NB4 (cell line): ENCODE measurements at regions not wholly inside any gene's neighbourhood (a gene's known extent, or its start where the extent isn't known, plus 50 kb on each side); places are given as distances from the start of the nearest gene placed in this dataset.

Experiments
- DNase-seq: peaks from one replicate; pipeline ENCODE4 v3.0.0; 2010; ENCODE audit warnings: low read depth
- H3K4me3 ChIP-seq: one replicate; pipeline ENCODE4 v1.5.1; 2011; ENCODE audit warnings: mild to moderate bottlenecking, low read depth, low read length, moderate library complexity
- MYC ChIP-seq: IDR thresholded peaks from 2 replicates; pipeline ENCODE4 v1.6.1; 2011; ENCODE audit warnings: low read depth, low read length
- POLR2A ChIP-seq: IDR thresholded peaks from 2 replicates; pipeline ENCODE4 v1.6.1; 2011; ENCODE audit warnings: mild to moderate bottlenecking; ENCODE audit not compliant: insufficient read length; ENCODE audit errors: extremely low read depth
- TF ChIP-seq, protein P1 (sequence below): IDR thresholded peaks from 2 replicates; pipeline ENCODE4 v1.6.1; 2011; ENCODE audit warnings: low read depth, low read length
- TF ChIP-seq, protein P2 (sequence below): IDR thresholded peaks from one replicate; pipeline ENCODE4 v1.5.1; 2012; ENCODE audit warnings: low read depth, low read length

DNA sequence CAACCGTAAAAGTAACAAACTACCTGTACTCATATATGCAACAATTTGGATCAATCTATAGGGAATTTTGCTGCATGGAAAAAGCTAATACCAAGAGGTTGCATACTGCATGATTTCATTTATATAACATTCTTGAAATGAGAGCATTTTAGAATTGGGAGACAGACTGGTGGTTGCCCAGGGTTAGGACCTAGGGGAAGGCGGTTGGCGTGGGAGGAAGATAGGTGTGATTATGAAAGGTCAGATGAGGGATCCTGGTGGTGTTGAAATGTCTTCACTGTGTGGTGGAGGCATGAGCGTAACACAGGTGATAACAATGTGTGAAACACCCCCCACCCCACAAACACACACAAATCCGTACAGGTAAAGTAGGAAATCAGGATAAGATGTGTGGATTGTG lies 176.6 kb upstream of the ZBED5 start:
- H3K4me3 ChIP-seq, result no peak overlapping the region
- DNase-seq, result no peak
- TF ChIP-seq MYC (no peak), POLR2A (no peak)
- TF ChIP-seq, protein P1, sequence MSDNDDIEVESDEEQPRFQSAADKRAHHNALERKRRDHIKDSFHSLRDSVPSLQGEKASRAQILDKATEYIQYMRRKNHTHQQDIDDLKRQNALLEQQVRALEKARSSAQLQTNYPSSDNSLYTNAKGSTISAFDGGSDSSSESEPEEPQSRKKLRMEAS, result no peak
- TF ChIP-seq, protein P2, sequence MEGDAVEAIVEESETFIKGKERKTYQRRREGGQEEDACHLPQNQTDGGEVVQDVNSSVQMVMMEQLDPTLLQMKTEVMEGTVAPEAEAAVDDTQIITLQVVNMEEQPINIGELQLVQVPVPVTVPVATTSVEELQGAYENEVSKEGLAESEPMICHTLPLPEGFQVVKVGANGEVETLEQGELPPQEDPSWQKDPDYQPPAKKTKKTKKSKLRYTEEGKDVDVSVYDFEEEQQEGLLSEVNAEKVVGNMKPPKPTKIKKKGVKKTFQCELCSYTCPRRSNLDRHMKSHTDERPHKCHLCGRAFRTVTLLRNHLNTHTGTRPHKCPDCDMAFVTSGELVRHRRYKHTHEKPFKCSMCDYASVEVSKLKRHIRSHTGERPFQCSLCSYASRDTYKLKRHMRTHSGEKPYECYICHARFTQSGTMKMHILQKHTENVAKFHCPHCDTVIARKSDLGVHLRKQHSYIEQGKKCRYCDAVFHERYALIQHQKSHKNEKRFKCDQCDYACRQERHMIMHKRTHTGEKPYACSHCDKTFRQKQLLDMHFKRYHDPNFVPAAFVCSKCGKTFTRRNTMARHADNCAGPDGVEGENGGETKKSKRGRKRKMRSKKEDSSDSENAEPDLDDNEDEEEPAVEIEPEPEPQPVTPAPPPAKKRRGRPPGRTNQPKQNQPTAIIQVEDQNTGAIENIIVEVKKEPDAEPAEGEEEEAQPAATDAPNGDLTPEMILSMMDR, result no peak

DNA sequence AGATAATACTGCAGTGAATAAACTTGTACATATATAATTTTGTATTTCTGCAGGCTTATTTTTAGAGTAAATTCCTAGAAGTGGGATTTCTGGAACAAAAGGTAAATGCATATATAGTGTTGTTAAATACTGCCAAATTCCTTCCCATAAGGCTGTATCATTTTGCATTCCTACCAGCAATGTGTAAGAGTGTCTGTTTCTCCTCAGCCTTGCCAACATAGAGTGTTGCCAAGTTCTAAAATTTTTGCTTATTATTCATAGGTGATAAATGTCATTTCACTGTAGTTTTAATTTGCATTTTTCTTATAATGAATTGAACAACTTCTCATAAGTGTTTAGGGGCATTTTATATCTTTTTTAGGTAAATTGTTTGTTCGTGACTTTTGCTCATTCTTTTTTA lies 174.2 kb upstream of the ZBED5 start:
- H3K4me3 ChIP-seq, result no peak overlapping the region
- TF ChIP-seq POLR2A (no peak), MYC (no peak)
- TF ChIP-seq, protein P1, result no peak
- TF ChIP-seq, protein P2, result no peak
- no peak for DNase-seq

DNA sequence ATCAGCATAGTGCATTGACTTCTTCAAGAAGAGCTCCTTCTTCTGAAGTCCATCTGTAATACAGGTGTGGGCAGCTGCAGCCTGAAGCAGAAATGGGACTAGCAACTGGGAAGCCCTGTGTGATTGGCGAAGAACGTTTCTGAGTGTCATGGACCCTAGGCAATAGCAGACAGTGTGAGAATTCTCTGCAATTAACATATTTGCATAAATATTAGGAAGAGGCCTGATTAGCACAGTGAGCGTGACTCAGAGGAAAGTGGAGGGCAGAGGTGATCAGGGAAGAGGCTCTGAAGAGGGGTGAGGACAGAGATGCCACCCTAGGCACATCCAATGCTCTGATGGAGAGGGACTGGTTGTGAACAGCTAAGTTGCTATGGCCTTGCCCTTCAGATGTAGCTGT lies 171.2 kb upstream of the ZBED5 start:
- TF ChIP-seq POLR2A, result no peak
- TF ChIP-seq MYC, result no peak
- TF ChIP-seq, protein P2, result no peak
- TF ChIP-seq, protein P1, result no peak
- H3K4me3 ChIP-seq, result no peak overlapping the region
- no peak for DNase-seq

DNA sequence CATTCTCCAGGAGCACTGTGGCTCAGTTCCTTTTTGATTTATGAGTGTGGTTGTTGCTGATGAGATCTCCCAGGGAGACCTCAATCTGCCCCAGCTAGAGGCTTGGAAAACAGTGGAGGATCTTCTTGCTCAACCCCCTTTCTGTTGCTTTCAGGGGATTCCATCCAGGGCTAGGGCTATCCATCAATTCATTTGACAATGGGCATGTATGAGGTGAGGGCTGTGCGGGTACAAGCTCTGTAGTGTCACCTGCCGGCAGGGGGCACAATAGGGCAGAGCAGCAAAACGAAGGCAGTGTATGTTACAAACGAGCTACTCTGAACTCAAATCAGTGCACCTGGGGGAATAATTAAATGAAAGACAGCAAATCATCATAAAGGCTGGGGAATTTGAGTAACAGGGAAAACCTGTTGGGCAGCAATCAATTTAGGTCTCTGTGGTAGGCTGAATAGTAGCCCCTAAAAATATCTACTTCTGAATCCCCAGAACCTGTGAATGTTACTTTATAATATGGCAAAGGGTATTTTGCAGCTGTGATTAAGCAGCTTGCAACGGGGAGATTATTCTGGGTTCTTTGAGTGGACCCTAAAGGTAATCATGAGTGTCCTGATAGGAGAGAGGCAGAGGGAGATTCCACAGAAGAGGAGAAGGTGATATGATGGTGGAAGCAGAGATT lies 170.3 kb upstream of the ZBED5 start:
- DNase-seq, result peak; percentile 65
- no peak overlapping the region for H3K4me3 ChIP-seq
- TF ChIP-seq, protein P2, result peak; percentile 89
- TF ChIP-seq, protein P1, result no peak

DNA sequence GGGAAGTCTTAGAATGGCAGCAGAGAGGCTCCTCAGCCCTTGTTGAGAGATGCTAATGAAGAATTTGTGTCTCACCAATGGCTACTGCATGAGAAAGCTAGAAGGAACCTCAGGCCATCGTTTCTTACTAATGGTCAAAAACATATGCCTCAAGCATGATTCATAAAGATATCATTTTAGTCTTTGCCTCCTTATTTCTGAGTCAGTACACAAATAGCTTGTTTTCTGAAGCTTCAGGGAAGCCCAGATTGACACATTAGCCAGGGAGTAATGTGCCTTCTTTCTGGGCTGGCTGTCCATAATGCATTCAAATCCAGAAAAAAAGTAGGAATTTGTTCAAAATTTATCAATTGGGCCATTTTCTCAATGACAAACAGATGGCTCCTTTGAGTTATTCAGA lies 169.4 kb upstream of the ZBED5 start:
- no peak overlapping the region for H3K4me3 ChIP-seq
- DNase-seq, result no peak
- TF ChIP-seq, protein P1, result no peak
- TF ChIP-seq MYC (no peak), POLR2A (no peak)
- TF ChIP-seq, protein P2, result no peak
